Breast epithelium (tissue), 3 donors: ENCODE measurements at regions not wholly inside any gene's neighbourhood (a gene's known extent, or its start where the extent isn't known, plus 50 kb on each side); places are given as distances from the start of the nearest gene placed in this dataset.

Experiments
- POLR2A ChIP-seq: fragments of 450-650 bp; IDR thresholded peaks from one replicate; pipeline ENCODE4 v1.6.1; 2016; ENCODE audit warnings: antibody characterized with exemption, mild to moderate bottlenecking, moderate library complexity
- POLR2AphosphoS5 ChIP-seq, 3 donors: sonication (generic); formaldehyde crosslinking; IDR thresholded peaks; one replicate each; pipeline ENCODE4 v1.6.1; 2017; ENCODE audit warnings: antibody characterized with exemption in 3 of 3
- TF ChIP-seq, protein P1 (sequence below), 3 donors: fragments of 450-650 bp; IDR thresholded peaks; one replicate each; pipeline ENCODE4 v1.5.1; 2016 to 2017; ENCODE audit warnings: antibody characterized with exemption in 3 of 3, mild to moderate bottlenecking in 3 of 3, moderate library complexity in 3 of 3

DNA sequence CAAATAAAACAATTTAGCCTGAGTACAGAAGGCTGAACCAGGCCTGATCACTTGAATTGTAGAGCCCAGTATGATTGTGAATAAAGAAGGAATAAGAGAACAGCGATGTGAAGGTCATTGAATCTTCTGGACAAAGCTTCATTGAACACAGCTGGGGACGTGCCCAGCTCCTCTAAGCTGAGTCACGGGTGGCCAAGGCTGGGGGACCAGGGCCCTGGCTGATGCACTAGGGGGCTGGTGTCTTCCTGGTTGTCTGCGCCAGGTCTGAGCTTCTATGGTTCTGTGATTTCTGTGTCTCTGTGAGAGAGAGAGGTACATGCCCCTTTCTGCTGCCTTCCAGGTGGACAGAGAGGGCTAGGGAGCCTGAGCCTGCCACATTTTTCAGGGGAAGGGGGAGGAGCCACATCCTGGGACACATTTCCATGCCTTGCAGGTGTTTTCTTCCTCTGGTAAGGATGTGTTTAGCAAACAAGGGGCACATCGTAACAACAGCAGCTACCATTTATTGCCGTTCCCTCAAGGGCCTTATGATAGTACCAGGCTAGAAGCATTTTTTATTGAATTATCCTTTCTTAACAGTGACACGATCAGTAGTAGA, 135.7 kb downstream of the C11orf91 start:
- TF ChIP-seq, protein P1, sequence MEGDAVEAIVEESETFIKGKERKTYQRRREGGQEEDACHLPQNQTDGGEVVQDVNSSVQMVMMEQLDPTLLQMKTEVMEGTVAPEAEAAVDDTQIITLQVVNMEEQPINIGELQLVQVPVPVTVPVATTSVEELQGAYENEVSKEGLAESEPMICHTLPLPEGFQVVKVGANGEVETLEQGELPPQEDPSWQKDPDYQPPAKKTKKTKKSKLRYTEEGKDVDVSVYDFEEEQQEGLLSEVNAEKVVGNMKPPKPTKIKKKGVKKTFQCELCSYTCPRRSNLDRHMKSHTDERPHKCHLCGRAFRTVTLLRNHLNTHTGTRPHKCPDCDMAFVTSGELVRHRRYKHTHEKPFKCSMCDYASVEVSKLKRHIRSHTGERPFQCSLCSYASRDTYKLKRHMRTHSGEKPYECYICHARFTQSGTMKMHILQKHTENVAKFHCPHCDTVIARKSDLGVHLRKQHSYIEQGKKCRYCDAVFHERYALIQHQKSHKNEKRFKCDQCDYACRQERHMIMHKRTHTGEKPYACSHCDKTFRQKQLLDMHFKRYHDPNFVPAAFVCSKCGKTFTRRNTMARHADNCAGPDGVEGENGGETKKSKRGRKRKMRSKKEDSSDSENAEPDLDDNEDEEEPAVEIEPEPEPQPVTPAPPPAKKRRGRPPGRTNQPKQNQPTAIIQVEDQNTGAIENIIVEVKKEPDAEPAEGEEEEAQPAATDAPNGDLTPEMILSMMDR (IDR thresholded peaks at IDR 0.05) = no peak
- no peak for TF ChIP-seq POLR2A
- no peak for TF ChIP-seq POLR2AphosphoS5 (IDR thresholded peaks at IDR 0.05)
